GM18508 (cell line): ENCODE measurements at regions not wholly inside any gene's neighbourhood (a gene's known extent, or its start where the extent isn't known, plus 50 kb on each side); places are given as distances from the start of the nearest gene placed in this dataset.

Source experiments
- ATAC-seq: cut with Tn5 transposase; IDR thresholded peaks from one replicate; pipeline ENCODE4 v1.9.1; 2021; ENCODE audit warnings: moderate number of reproducible peaks; ENCODE audit not compliant: insufficient read depth, unreplicated experiment

GRCh38 chr3:76834657-76835056 lies 205.2 kb upstream of the ROBO2 start:
- no peak for ATAC-seq

DNA sequence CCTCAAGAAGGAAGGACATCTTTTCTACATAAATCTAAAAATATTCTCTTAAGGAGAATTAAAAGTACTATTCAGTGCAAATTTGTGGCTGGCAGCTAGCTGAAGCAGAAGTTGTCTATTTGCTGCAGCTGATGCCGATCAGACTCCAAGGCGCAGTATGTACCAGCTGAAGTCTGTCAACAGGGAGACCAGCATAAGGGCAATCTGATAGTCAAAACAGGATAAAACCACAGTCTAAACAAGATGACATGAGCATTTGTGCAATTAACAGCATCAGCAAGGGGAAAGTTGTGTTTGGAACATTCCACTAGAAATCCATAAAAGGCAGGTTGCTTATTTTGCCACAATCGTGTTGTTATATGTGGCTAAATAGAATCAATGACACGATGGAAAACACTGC lies 198.2 kb upstream of the ROBO2 start:
- no peak for ATAC-seq

GRCh38 chr3:76842216-76842615 lies 197.7 kb upstream of the ROBO2 start:
- no peak for ATAC-seq

DNA sequence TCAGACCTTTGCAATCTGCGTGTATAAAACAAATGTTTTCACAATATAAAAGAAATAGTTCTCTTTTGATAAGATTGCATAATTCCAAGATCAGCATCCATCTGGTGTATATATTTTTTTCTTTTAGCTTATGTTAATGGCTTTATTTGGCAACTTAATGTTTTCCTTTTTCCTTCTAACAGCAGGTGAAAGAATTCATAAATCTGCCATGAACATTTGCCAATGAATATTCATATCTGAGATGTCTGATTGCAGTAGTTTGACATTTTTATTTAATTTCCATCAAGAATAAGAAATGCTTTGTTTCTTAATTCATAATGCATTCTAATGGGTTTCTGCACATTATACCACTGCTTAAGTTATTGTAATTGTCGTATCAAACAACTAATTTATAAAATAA lies 184.4 kb upstream of the ROBO2 start:
- ATAC-seq = no peak

- ATAC-seq = no peak
These were observed 180.3 kb upstream of the ROBO2 start for GRCh38 chr3:76859596-76859995.

GRCh38 chr3:76864355-76864754 lies 175.5 kb upstream of the ROBO2 start:
- no peak for ATAC-seq

GRCh38 chr3:76866729-76867408 lies 173.0 kb upstream of the ROBO2 start:
- ATAC-seq = peak; percentile 83

GRCh38 chr3:76869726-76870384 lies 170.0 kb upstream of the ROBO2 start:
- no peak for ATAC-seq

DNA sequence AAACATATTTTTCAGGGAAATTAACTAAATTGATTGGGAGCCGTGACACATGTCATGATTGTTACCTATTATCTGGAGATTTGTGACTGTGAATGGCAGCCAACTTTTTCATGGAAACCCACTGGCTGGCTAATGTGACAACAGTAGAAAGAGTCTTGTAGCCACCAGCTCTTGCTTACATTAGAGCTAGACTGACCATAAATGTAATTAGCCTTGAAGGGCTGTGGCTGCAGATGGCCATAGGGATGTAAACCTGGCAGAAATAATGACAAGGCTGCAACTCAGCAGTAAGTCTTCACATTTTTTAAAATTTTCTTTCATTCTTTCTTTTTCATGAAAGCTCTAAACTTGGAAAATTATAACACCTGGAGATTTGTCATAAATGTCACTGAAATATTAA lies 168.2 kb upstream of the ROBO2 start:
- no peak for ATAC-seq

DNA sequence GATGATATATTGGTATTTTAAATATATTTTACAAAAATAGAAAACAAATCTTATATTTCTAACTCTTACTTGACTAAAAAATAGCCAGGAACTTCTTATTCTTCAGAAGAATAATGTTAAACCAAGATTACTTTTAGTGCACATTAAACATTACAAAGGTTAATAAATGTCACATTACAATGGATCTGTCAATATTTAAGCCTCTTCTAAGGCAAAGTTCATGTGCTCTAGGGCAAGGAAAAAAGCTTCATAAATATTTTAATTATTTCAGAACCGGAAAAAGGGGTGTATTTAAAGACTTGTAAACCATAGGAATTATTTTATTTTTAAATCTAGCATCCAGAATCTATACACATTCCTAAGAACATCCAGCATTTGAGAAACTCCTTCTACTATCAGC lies 166.9 kb upstream of the ROBO2 start:
- no peak for ATAC-seq

GRCh38 chr3:76873532-76874242 lies 166.2 kb upstream of the ROBO2 start:
- ATAC-seq = no peak

DNA sequence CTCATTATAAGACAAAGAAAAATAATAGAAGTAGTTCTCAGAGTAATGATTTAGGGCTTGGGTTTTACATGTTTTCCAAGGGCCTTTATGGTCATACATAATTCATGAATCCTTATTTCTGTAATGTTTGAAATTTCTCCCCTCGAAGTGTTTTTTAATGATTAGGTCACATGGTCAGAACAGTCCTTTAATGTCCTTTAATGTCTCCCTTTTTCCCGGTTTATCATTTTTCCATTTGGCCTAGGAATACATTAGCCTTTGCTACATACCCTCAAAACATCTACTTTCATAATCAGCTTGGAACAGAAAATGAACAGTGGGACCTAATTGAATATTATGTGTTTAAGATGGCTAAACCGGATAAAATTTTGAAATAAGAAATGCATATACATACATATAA lies 159.9 kb upstream of the ROBO2 start:
- ATAC-seq = no peak

- no peak for ATAC-seq
These were observed 153.0 kb upstream of the ROBO2 start for GRCh38 chr3:76886761-76887500.

- ATAC-seq = no peak
These were observed 151.0 kb upstream of the ROBO2 start for GRCh38 chr3:76888856-76889255.

GRCh38 chr3:76889911-76890310 lies 150.0 kb upstream of the ROBO2 start:
- ATAC-seq = no peak

DNA sequence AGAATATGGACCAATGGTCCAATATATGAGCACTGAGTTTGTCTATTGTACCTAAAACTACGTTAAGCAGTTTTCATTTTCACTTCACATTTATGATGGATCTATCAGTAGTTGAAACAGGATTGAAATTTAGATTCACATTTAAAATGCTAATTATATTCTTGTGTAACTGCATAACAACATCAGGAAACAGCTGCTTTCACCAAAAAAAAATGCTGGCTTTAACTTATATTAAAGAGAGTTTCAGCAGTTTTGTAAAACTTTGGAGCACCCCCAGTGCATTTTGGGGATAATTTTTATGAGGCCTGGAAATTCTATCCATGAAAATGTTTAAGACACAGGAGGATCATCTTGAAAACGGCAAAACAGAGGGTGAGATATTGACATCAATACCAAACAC lies 142.8 kb upstream of the ROBO2 start:
- no peak for ATAC-seq

DNA sequence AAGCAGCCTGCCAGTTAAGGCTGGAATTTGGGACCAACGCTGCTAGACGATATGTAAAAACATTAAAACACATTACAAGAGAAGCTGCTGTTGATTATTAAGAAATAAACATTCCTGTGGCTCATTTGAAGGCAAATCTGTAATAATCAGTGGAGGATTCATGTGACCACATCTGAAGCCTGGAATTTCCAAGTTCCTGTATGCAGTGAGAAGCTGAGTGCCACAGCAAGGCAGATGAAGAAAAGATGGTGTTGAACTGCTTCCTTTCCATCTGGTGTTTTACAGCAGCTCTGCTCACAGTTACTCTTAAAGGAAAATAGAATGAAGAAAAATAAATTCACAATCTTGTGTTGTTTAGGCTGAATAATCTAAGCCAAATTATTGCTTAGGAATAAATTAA lies 139.3 kb upstream of the ROBO2 start:
- ATAC-seq = no peak

- ATAC-seq = no peak
These were observed 131.7 kb upstream of the ROBO2 start for GRCh38 chr3:76908156-76908555.

- no peak for ATAC-seq
These were observed 127.0 kb upstream of the ROBO2 start for GRCh38 chr3:76912841-76913383.

DNA sequence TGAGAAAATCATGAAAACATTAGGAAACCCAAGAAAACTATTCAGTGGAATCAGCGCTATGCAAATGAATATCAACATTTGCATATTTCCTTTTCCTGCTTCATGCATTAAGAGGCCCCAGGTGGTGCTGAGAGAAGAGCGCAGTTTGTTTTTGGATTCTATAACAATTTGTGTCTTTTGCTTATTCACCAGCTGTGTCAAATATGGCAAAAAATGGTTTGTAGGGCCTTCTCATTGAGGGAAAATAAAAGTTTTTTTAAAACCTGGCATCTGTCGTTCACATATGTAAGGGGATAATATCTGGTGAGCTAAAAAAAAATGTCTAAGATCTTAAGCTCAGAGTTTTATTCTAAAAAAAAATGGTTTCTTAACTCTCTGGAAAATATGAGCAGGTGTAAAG lies 122.5 kb upstream of the ROBO2 start:
- ATAC-seq = no peak

DNA sequence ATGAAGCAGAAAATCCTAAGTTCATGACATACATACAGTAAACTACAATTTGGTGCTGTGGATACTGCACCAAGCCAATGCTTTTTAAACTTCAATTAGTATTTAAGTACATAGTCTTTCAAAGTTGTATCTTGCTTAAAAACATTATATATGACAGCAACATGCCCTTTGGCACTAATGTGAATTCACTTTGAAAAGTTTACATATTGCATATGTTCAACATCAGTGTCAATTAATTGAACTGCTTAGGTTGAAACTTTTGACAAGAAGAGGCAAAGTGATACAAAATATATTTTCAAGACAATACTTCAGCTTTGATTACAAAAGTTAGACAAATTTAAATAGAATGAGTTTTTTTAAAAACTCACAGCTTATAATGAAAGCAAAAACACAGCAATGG lies 119.4 kb upstream of the ROBO2 start:
- no peak for ATAC-seq
